Endothelial cell of umbilical vein (primary cell): ENCODE measurements at regions not wholly inside any gene's neighbourhood (a gene's known extent, or its start where the extent isn't known, plus 50 kb on each side); places are given as distances from the start of the nearest gene placed in this dataset.

Source experiments
- BruUV-seq: library from RNA; stranded (reverse); fragments of 400-500 nt; replicated peaks from 2 replicates; lab custom pipeline; 2021; lab: Mats Ljungman, UMichigan
- CTCF ChIA-PET: fragments of 300-600, 350-600 bp; sonication (Branson Sonifier 250); formaldehyde crosslinking; loops from one replicate; lab custom pipeline; 2021; ENCODE audit warnings: antibody characterized with exemption, inconsistent platforms; lab: Charles Lee
- POLR2A ChIA-PET: fragments of 300-600, 350-600 bp; sonication (Branson Sonifier 250); formaldehyde crosslinking; loops from one replicate; lab custom pipeline; 2021; ENCODE audit warnings: antibody characterized with exemption, inconsistent platforms; lab: Charles Lee
- DNase-seq: peaks from one replicate; pipeline ENCODE4 v3.0.0-alpha.2; 2011; ENCODE audit warnings: low read depth, low spot score
- FAIRE-seq: peaks from 2 replicates; lab custom pipeline; 2011; peaks lifted over from hg19 to GRCh38; lab: Jason Lieb, UNC
- H2AFZ ChIP-seq: 2 replicates; pipeline ENCODE4 v1.6.0; 2012; ENCODE audit warnings: low read depth, low read length, control low read depth, inconsistent platforms
- H3K27ac ChIP-seq: 2 replicates; pipeline ENCODE4 v1.5.1; 2011; ENCODE audit warnings: low read depth, mild to moderate bottlenecking, control low read depth, low read length, moderate library complexity; ENCODE audit not compliant: insufficient read depth
- H3K27me3 ChIP-seq, 2 experiments: 2 replicates each; pipeline versions ENCODE4 v1.6.0 to v1.6.1; 2011; ENCODE audit warnings: low read length in 2 of 2, mixed read lengths in 1 of 2; ENCODE audit not compliant: control insufficient read depth in 2 of 2, insufficient read depth in 2 of 2
- H3K36me3 ChIP-seq, 2 experiments: 2 replicates in 1 of 2; 3 replicates in 1 of 2; pipeline ENCODE4 v1.5.1; 2011; ENCODE audit warnings: low read length in 2 of 2, mild to moderate bottlenecking in 1 of 2, moderate library complexity in 1 of 2; ENCODE audit not compliant: control insufficient read depth in 2 of 2, insufficient read depth in 2 of 2; ENCODE audit errors: extremely low read depth in 1 of 2
- H3K4me1 ChIP-seq: 3 replicates; pipeline ENCODE4 v1.5.1; 2011; ENCODE audit warnings: mild to moderate bottlenecking, low read length; ENCODE audit not compliant: control insufficient read depth, insufficient read depth; ENCODE audit errors: extremely low read depth
- H3K4me2 ChIP-seq: 2 replicates; pipeline ENCODE4 v1.6.1; 2011; ENCODE audit warnings: low read length, control low read depth, mixed read lengths; ENCODE audit not compliant: insufficient read depth
- H3K4me3 ChIP-seq, 3 experiments: fragments of 200-600 bp in 1 of 3; sonication (generic), shearing (Covaris generic) in 1 of 3; replicated peaks in 1 of 3; 2 replicates each; pipeline ENCODE4 v1.5.1; 2011 to 2016; ENCODE audit warnings: control low read depth in 3 of 3, low read length in 3 of 3, mild to moderate bottlenecking in 2 of 3, inconsistent platforms in 1 of 3, low read depth in 1 of 3, moderate library complexity in 1 of 3; ENCODE audit not compliant: insufficient read depth in 1 of 3
- H3K79me2 ChIP-seq: 2 replicates; pipeline ENCODE4 v1.6.0; 2012; ENCODE audit warnings: low read length, inconsistent platforms; ENCODE audit not compliant: control insufficient read depth, insufficient read depth
- H3K9ac ChIP-seq: replicated peaks from 2 replicates; pipeline ENCODE3; 2011; ENCODE audit warnings: low read length, control low read depth; ENCODE audit not compliant: insufficient read depth; ENCODE audit errors: extremely low read depth
- H3K9me1 ChIP-seq: replicated peaks from 3 replicates; pipeline ENCODE4 v1.6.0; 2011; ENCODE audit warnings: mild to moderate bottlenecking, low read length; ENCODE audit not compliant: control insufficient read depth, insufficient read depth; ENCODE audit errors: extremely low read depth
- H3K9me3 ChIP-seq: replicated peaks from 2 replicates; pipeline ENCODE4 v1.5.1; 2012; ENCODE audit warnings: low read length, inconsistent platforms; ENCODE audit not compliant: control insufficient read depth, insufficient read depth
- H4K20me1 ChIP-seq: replicated peaks from 2 replicates; pipeline ENCODE3; 2011; ENCODE audit warnings: mild to moderate bottlenecking, low read length; ENCODE audit not compliant: control insufficient read depth, insufficient read depth; ENCODE audit errors: extremely low read depth
- CTCF ChIP-seq, 2 donors: IDR thresholded peaks; 1 replicate in 1 of 2; 2 replicates in 1 of 2; pipeline ENCODE4 v1.5.1; 2011; ENCODE audit warnings: low read length in 2 of 2, mild to moderate bottlenecking in 2 of 2, moderate library complexity in 2 of 2, control low read depth in 1 of 2, inconsistent platforms in 1 of 2, low read depth in 1 of 2; ENCODE audit not compliant: insufficient read depth in 1 of 2; ENCODE audit errors: extremely low read depth in 1 of 2
- EZH2 ChIP-seq: IDR thresholded peaks from 2 replicates; pipeline ENCODE4 v1.6.1; 2012; ENCODE audit warnings: borderline replicate concordance, low read depth, mild to moderate bottlenecking, moderate library complexity, low read length, inconsistent platforms; ENCODE audit not compliant: severe bottlenecking
- FOS ChIP-seq: IDR thresholded peaks from 2 replicates; pipeline ENCODE4 v1.6.1; 2011; ENCODE audit warnings: mild to moderate bottlenecking, low read length, moderate library complexity, borderline replicate concordance; ENCODE audit not compliant: insufficient read depth
- GATA2 ChIP-seq: IDR thresholded peaks from 2 replicates; pipeline ENCODE4 v1.7.0; 2011; ENCODE audit warnings: low read depth, mild to moderate bottlenecking, moderate library complexity, mixed read lengths, low read length; ENCODE audit not compliant: insufficient read length, insufficient read depth
- JUN ChIP-seq: IDR thresholded peaks from 2 replicates; pipeline ENCODE4 v1.6.1; 2011; ENCODE audit warnings: borderline replicate concordance, low read depth; ENCODE audit not compliant: insufficient read length, insufficient read depth
- MAX ChIP-seq: IDR thresholded peaks from 2 replicates; pipeline ENCODE4 v1.6.1; 2011; ENCODE audit not compliant: insufficient read depth, insufficient read length
- MYC ChIP-seq: IDR thresholded peaks from one replicate; pipeline ENCODE4 v1.6.1; 2011; ENCODE audit warnings: mild to moderate bottlenecking, low read depth, low read length
- POLR2A ChIP-seq: IDR thresholded peaks from 2 replicates; pipeline ENCODE4 v1.6.1; 2012; ENCODE audit warnings: low read depth, mild to moderate bottlenecking, control low read depth, low read length
- POLR2AphosphoS5 ChIP-seq: IDR thresholded peaks from 2 replicates; pipeline ENCODE4 v1.6.1; 2012; ENCODE audit warnings: low read depth, mild to moderate bottlenecking, control low read depth, low read length, moderate library complexity; ENCODE audit not compliant: insufficient read depth
- dilution Hi-C: fragments of 300-500 bp; cut with MboI; formaldehyde crosslinking; loops from one replicate; pipeline ENCODE4 v1.15.0; 2019; ENCODE audit warnings: low sequenced_read_pairs; ENCODE audit not compliant: extremely low pct_ligation_motif_present
- intact Hi-C: fragments of 100-400 bp; cut with micrococcal nuclease; formaldehyde crosslinking; loops from one replicate; pipeline ENCODE4 v1.10.0; 2022

GRCh38 chr2:204434660-204435462 is 110.4 kb upstream of the PARD3B start:
- Histone ChIP-seq H4K20me1 (no peaks in the 10 kb centered on the region), H2AFZ (no peak overlapping the region), H3K79me2 (no peaks in the 10 kb centered on the region), H3K4me3 (no peak overlapping the region), H3K4me1 (peaks cover 4% of the 10 kb centered on the region), H3K36me3 (no peaks in the 10 kb centered on the region), H3K9me1 (no peaks in the 10 kb centered on the region), H3K27me3 (no peaks in the 10 kb centered on the region), H3K27ac (no peak overlapping the region), H3K9ac (no peak overlapping the region), H3K4me2 (no peak overlapping the region), H3K9me3 (no peaks in the 10 kb centered on the region)
- BruUV-seq, result no TSS peak
- TF ChIP-seq POLR2A, result no peak
- no peak for TF ChIP-seq EZH2
- TF ChIP-seq CTCF (IDR thresholded peaks at IDR 0.05; ENCODE audit: extremely low read depth in 1 of 2, insufficient read depth in 1 of 2, low read depth in 1 of 2, low read length in 2 of 2), result no peak
- no peak for TF ChIP-seq JUN
- TF ChIP-seq MYC, result no peak
- no peak for TF ChIP-seq FOS
- TF ChIP-seq POLR2AphosphoS5, result no peak
- no peak for TF ChIP-seq GATA2
- TF ChIP-seq MAX, result no peak
- FAIRE-seq, result no peak
- intact Hi-C loops (no loop called here), dilution Hi-C loops (no loop called here)
- DNase-seq, result no peak
- CTCF ChIA-PET, result no interaction called here
- POLR2A ChIA-PET, result no interaction called here
